GM21737 (cell line): ENCODE measurements at regions not wholly inside any gene's neighbourhood (a gene's known extent, or its start where the extent isn't known, plus 50 kb on each side); places are given as distances from the start of the nearest gene placed in this dataset.

ENCODE experiments used
- ATAC-seq: cut with Tn5 transposase; IDR thresholded peaks from one replicate; pipeline ENCODE4 v1.9.1; 2021; ENCODE audit warnings: mild to moderate bottlenecking, moderate library complexity; ENCODE audit not compliant: unreplicated experiment

DNA sequence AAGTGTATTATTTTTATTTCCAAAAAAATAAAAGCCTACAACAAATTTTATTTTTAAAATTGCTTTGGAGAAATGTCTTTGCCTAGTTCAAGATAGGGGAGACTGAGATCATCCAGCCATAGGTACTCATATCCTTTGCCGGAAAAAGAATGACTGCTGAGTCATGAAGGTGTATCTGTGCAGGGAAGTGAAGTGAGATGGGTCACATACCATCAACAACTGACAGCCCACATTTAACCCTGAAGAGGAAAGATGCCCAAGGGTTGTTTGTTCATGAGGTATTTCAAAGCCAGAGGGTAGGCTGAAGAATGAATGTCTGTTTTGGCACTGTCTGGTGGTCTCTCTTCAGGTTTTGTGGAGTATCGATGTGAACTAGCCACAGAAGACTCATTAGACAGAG lies 106.7 kb upstream of the TTC29 start:
- ATAC-seq: no peak

DNA sequence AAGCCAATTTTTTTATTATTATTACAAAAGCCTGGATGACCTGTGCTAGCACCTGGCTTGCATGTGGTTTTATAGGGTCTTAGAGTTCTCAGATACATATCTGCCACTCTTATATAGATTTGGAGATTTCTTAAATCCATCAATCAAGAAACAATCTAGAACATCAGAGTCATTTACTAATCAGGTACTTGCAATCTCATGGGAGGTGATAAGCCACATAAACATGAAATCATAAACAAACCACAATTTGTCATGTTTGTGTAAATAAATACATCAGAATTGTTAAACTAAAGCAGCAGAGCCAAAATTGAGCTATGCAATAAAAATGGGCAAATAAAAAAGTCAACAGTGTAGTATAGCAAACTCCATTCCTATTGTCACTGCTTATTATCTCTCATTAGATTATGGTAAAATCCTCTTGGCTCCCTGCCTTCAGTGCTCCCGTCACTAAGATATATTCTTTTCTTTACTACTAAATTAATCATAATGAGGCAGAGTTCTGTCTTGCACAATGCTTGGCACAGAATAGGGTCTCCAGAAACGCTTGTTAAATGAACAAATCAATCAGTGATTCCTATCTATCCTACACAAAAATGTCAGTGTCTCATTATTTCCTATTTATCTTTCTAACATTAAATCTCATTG lies 108.7 kb upstream of the TTC29 start:
- no peak for ATAC-seq

DNA sequence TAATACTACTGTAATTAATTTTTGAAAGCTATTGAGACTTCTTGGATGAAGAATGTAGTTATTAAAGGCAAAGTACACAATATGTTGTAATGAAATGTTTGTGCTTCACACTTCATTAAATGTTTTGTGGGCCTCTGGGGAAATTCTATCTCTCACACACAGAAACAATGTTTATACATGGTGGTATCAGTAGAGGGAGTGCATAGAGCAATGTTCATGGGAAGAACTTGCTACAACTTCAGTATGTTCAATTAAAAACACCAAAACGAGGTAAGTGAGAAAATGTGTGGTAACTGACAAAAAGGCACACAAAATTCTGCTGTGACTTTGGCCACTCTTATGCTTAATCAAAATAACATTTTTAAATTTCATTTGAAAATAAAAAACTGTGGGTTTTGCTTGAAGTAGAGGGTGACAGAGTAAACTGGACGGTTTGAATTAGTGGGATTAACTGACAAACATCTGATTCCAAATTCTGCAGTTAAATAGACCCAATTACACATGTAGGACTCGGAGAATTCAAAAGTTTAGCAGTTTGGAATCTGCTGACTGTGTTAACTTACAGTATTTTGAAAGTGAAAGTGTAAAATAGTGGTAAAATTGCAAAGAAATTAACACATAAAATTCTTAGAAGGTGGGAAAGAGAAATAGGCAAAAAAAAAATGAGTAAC lies 111.4 kb upstream of the TTC29 start:
- no peak for ATAC-seq

DNA sequence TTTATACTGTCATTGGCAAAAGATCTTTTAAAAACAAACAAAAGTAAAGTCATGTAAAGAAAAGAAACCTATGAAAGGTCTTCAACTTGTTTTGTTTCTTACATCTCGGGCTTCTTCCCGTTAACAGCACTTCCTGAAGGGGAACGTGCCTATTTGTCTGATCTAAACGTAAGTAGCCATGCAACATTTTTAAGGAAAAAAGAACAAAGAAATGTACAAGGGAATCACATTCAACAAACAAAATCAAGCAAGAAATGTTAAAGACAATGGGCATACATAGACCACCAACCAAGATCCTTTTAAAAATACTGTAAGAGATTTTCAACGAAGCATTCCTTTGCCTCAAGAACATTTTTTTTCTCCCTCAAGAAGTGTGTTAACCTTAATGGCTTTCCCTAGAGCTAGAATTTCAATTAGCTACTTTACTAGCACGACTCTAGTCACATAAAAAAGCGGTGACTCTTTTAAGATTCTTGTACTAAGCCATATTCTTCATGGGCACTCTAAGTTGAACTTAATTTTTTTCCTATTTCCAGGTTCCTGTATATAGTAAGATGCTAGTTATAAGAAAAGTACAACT lies 112.0 kb upstream of the TTC29 start:
- no peak for ATAC-seq

DNA sequence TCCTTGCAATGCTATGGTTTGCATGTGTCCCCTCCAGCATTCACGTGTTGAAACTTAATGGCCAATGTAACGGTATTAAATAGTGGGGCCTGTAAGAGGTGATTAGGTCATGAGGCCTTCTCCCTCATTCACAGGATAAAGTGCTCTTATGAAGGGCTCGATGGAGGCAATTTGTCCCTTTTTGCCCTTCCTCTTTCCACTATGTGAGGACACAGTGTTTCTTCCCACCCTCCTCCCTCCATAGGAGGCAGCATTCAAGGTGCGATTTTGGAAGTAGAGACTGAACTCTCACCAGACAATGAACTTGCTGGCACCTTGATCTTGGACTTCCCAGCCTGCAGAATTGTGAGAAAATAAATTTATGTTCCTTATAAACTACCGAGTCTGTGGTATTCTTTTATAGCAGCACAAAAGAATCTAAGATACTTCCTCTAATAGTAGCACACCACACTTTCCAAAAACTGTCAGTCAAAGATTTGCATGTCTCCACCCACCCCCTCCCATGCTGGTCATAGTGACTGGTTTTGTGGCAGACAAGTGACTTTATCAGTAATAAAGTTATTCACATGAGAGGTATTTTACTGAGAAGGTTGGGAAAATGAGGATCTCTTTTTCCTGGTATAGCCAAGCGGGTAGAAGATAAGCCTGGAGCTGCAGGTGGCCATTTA lies 113.5 kb upstream of the TTC29 start:
- no peak for ATAC-seq

DNA sequence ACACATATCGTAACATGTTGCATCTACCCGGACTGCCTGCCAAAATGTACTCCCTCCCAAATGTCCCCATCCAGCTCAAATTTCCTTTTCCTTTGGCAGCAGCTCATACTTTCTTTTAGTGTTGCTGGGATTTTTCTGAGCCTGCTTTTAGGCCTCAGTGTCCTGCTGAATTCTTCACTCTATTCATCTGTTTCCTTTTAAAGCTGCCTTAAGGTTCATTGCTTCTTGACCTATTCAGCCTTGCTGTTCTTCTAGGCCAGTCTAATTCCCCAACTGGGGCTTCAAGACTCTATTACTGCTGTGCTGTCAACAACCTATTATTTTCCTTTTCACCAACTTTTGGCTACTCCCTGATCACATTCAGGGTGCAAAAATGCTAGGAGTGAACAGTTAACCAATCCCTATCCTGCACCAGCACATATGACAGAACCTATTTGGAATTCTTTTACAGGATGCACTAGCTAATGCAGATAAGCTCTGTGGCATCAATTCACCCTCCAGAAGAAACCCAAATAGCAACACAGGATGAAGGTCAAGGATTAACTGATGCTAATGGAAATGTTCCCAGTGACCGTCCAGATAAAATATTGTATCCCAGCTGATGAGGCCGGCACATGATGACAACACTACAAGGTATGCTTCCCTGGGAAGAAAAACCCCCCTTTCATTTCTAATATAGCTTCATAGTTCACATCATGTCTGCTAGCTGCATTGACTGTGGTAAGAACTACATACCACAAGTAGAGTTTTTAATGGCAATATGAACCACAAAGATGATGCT lies 114.7 kb upstream of the TTC29 start:
- ATAC-seq: no peak

DNA sequence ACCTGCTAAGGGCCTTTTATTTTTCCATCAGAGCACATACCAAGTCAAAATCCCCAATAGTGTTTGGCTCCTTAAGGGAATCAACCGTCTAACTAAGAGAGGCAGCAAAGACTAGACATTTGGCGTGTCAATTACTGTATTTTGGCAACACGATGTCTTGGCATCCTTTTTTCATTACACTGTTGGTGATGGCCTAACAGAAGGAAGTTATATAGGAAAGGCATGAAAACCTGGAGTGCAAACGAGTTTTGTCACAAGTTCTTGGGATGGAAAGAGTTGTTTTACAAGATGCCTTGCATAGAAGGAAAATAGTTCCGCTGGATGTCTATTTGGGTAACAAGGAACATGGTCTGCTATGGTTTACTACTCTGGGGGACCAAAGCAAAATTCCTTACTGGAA lies 119.2 kb upstream of the TTC29 start:
- ATAC-seq: no peak

DNA sequence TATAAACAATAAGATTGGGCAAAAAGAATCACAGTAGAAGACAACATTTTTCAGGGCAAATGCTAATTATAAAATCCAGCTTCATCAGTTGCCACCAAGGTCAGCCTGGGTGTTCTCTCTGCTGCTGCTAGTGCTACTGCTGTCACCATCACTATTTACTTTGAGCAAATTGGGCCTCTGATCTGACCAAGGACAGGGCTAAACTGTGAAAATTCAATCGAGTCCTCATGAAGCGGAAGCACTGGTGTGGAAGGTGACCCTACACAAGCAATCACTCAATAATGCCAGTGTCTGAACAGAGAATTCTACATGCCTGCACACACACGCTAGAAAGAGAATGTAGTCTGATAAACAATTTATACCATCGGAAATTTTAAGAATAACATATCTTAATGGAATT lies 122.9 kb upstream of the TTC29 start:
- ATAC-seq: no peak

DNA sequence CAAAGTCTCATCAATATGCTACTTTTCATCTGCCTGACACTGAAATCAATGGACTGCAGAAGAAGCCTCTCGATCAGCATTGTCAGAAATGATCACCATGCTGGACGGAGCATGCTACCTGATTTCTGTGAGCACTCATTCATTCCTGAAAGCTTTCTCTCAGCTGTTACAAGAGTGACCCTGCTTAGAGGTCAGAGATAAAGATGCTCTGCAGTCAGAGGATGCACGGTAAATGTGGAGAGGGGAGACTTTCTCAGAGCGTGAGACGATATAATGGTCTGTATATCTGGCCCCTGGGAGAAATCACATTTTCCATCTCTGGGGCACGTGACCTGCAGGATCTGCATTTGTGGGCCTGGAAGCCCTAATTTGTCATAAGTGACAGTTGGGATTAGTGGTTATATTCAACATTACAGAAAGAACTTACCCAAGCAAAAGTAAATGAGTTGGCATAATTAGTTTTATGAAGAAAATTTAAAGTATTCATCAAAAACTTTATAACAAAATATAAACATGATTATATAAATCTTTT lies 125.6 kb upstream of the TTC29 start:
- ATAC-seq: no peak

DNA sequence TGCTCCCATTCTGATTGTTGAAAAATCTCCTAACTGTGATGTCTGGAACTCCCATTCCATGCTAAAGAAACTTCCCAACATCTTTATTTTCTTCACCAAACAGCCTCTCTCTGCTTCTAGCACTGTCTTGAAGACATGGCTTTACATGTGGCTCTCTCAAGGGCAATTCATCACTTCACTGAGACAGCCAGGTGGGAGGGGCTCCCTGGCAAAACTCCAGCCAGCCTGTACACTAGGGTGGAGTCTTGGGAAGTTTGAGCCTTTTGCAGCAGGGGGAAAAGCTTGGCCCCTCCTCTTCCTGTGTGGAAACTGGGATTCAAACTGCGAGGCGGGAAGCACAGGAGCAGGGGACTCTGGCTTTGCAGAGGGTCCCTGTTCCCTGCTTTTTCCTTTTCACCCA lies 130.5 kb upstream of the TTC29 start:
- ATAC-seq: no peak

DNA sequence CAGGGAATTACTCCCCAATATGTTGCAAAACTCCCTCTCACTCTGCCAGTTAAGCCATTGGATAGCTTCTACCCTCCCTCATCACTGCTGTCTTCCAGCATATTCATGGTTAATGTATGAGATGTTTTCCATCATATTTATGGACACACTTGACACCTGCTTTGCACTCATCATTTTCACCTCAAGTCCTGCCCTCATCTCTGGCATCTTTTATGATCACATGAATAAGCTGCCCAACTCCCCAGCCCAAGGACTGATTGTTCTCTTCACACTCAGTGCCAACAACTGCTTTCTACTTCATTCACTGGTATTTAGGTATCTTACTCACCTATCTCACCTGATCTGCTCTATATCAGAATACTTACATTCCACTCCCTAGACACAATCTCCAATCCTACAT lies 131.1 kb upstream of the TTC29 start:
- ATAC-seq: no peak

DNA sequence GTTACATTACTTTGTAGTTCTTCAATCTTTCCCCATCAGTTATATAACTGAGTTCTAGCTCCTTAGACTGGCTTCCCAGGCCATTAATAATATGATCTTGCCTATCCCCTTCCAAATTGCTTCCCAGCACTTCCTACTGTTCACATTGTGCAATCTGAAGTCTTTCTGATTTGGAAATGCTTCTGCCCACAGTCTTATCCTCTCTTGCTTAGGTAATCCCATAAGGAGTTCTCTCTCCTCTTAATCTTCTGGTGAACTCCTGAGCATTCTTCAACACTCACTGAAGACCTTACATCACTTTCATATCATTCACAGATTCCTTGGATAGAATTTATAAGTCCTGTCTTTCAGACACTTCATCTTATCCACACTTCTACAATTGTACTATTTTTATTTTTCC lies 132.7 kb upstream of the TTC29 start:
- no peak for ATAC-seq

DNA sequence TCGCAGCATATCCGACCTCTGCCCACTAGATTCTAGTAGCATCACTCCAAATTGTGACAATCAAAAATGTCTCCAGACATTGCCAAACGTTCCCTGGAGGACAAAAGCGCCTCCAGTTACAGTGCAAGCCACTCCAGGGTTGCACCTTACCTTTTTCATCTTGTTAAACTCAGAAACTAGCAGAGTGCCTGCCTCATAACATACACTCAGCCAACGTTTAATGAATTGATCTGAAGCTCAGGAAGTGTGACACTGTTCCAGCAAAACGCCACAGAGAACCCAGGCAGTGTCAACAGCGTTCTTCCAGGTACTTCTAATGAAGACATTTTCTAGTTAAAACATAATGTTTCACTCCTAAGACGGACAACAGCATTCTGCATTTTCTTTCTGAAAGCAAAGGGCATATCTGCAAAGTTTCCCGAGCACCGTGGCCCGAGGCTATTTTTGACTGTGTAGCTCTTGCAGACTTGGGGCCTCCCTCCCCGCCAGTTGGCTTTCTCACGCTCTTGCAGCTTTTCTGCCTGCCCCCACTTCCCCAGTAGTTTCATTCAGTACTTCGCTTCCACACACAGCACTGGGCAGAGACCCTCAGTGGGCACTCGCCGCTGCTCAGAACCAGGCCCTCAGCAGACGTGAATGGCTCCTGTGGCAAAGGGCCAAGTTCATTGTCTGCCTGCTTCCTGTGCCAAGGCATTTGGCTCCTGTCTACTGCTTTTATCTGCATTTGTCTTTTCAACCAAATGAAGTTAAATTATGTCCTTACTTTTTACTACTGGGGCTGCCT lies 133.4 kb upstream of the TTC29 start:
- ATAC-seq: no peak

DNA sequence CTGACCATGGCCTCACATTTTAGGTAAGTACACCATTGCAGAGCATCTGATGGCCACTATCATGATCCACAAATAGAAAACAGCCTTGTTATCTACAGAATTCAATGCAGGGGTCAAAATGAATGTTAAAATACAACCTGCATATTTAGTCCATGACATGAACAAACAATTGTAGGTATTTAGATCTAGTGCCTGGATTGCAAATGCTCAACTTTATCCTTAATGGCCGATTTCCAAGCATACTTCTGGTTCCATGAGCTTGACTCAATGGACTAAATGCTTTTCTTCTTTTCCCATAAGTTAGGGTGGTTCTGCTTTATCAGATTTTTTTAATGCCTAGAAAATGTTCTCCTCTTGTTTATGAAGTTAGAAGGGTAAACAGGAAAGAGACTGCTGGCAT lies 139.2 kb upstream of the TTC29 start:
- ATAC-seq: no peak

DNA sequence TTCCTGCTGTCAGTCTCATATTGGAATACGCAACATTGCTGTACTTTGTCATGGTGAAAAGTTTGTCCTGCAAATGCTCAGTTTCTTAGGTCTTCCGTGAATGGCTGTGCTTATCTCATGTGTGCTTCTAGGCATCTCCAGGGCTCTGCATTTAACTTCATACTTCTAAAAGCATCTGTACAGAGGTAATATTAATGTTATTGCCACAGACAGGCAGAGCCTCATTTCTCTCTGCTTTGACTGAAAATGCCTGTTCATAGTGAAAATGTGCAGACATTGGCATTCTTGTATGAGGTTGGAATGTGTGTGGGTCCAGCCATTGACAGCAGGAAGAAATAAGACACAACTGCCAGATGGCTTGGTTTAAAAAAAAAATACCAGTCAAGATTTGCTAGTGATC lies 140.1 kb upstream of the TTC29 start:
- no peak for ATAC-seq

DNA sequence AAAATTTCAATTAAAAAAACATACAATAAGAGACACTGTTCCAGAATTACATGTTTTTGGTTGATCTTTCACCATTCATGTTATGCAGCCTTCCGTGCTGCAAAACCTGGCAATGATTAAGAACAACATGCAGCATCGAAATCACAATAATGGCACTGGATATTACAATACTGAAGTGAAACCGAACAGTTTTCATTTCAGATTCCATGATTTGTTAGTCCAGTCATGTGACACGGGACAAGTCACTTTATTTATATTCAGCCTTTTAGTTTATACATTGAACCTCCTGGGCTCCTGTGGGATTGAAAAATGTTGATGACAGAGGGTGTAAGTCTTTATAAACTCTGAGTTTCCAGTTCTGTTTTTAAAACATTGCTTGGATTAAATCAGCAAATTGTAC lies 142.5 kb upstream of the TTC29 start:
- ATAC-seq: no peak

DNA sequence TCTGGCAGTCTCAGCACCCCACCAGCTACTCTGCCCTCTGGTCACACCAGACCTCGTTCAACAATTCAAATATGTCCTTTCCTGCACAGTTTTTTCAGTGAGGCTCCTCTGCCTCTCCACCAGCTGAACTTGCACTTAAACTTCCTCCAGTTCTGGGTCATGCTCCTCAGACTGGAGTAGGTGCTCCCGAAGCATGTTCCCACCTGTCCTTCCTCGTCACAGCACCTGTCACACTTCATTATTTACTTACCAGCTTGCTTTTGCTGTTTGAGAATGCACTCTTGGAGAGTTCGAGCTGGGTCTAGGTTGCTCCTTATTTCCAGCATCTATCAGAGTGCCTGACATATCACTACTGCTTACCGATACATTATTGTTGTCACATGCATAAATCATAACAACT lies 144.8 kb upstream of the TTC29 start:
- no peak for ATAC-seq

DNA sequence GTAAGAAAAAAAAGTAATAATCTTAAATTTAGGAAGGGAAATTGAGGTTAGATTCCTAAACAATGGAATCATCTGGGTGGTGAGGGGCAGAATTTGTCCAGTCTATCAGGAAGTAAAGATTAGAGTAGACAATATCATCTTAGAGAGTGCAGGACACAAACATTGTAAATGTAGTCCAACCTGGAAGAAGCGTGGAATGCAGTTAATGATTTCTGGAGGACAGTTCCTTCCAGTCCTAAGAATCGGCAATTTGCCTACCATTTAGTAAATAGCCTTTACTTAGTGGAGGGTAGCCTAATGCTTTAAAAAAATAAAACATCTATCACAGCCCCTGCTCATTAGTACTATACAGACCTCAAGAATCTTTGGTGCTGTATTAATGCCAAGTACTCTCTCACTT lies 147.5 kb upstream of the TTC29 start:
- no peak for ATAC-seq

DNA sequence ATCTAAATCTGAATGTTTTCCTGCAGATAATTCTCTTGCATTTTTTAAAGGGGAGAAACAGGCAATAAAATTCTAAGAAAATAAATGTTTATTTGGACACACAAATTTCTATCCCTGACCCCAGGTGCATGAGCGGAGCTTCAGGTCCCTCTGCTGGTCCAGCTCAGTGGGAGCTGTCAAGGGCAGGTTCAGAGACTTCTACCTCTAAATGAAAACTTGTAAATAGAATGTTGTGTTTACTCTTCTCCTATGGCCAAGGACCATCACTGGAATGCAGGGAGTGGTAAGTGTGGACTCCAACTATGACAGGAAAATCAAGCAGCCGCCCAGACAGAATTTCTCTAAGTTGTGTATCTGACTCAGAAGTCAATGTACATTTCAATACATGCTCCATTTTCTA lies 148.6 kb upstream of the TTC29 start:
- no peak for ATAC-seq
